ENCODE measurements at regions not wholly inside any gene's neighbourhood (a gene's known extent, or its start where the extent isn't known, plus 50 kb on each side); places are given as distances from the start of the nearest gene placed in this dataset.
"Not testable (repeated sequence)": the region's sequence is repeated elsewhere in the genome, so short reads cannot be mapped to it uniquely, and the experiment has no call there.

GRCh38 chr16:88154886-88155285 is 203.7 kb downstream of the BANP start:
- H3K4me1 ChIP-seq (ENCODE audit: control insufficient read depth, insufficient read depth, low read length, poor library complexity, severe bottlenecking); H3K27me3 ChIP-seq (replicated peaks; ENCODE audit: control insufficient read depth, insufficient read depth, low read length, poor library complexity, severe bottlenecking); H3K4me3 ChIP-seq (ENCODE audit: insufficient read depth, low read depth, low read length, poor library complexity, severe bottlenecking); H3K27ac ChIP-seq (ENCODE audit: insufficient read depth, low read length, poor library complexity, severe bottlenecking); DNase-seq; H3K36me3 ChIP-seq (ENCODE audit: control insufficient read depth, insufficient read depth, low read length); H3K9me3 ChIP-seq (ENCODE audit: control insufficient read depth, low read length): not testable (repeated sequence)

- DNase-seq; H3K27me3 ChIP-seq (replicated peaks; ENCODE audit: control insufficient read depth, insufficient read depth, low read length, poor library complexity, severe bottlenecking); H3K36me3 ChIP-seq (ENCODE audit: control insufficient read depth, insufficient read depth, low read length); H3K4me1 ChIP-seq (ENCODE audit: control insufficient read depth, insufficient read depth, low read length, poor library complexity, severe bottlenecking); H3K9me3 ChIP-seq (ENCODE audit: control insufficient read depth, low read length); H3K27ac ChIP-seq (ENCODE audit: insufficient read depth, low read length, poor library complexity, severe bottlenecking); H3K4me3 ChIP-seq (ENCODE audit: insufficient read depth, low read depth, low read length, poor library complexity, severe bottlenecking): not testable (repeated sequence)
These were observed 204.4 kb downstream of the BANP start for GRCh38 chr16:88155681-88156080.

GRCh38 chr16:88156640-88157283 is 205.5 kb downstream of the BANP start:
- not testable (repeated sequence) for H3K9me3 ChIP-seq (ENCODE audit: control insufficient read depth, low read length); H3K36me3 ChIP-seq (ENCODE audit: control insufficient read depth, insufficient read depth, low read length); H3K27me3 ChIP-seq (replicated peaks; ENCODE audit: control insufficient read depth, insufficient read depth, low read length, poor library complexity, severe bottlenecking); H3K4me3 ChIP-seq (ENCODE audit: insufficient read depth, low read depth, low read length, poor library complexity, severe bottlenecking); H3K4me1 ChIP-seq (ENCODE audit: control insufficient read depth, insufficient read depth, low read length, poor library complexity, severe bottlenecking); H3K27ac ChIP-seq (ENCODE audit: insufficient read depth, low read length, poor library complexity, severe bottlenecking); DNase-seq

GRCh38 chr16:88157686-88158085 is 206.5 kb downstream of the BANP start:
- H3K27ac ChIP-seq (ENCODE audit: insufficient read depth, low read length, poor library complexity, severe bottlenecking); H3K36me3 ChIP-seq (ENCODE audit: control insufficient read depth, insufficient read depth, low read length); H3K9me3 ChIP-seq (ENCODE audit: control insufficient read depth, low read length); H3K4me3 ChIP-seq (ENCODE audit: insufficient read depth, low read depth, low read length, poor library complexity, severe bottlenecking); H3K4me1 ChIP-seq (ENCODE audit: control insufficient read depth, insufficient read depth, low read length, poor library complexity, severe bottlenecking); H3K27me3 ChIP-seq (replicated peaks; ENCODE audit: control insufficient read depth, insufficient read depth, low read length, poor library complexity, severe bottlenecking); DNase-seq: not testable (repeated sequence)

- not testable (repeated sequence) for H3K27me3 ChIP-seq (replicated peaks; ENCODE audit: control insufficient read depth, insufficient read depth, low read length, poor library complexity, severe bottlenecking); H3K27ac ChIP-seq (ENCODE audit: insufficient read depth, low read length, poor library complexity, severe bottlenecking); H3K4me3 ChIP-seq (ENCODE audit: insufficient read depth, low read depth, low read length, poor library complexity, severe bottlenecking); DNase-seq; H3K36me3 ChIP-seq (ENCODE audit: control insufficient read depth, insufficient read depth, low read length); H3K9me3 ChIP-seq (ENCODE audit: control insufficient read depth, low read length); H3K4me1 ChIP-seq (ENCODE audit: control insufficient read depth, insufficient read depth, low read length, poor library complexity, severe bottlenecking)
These were observed 207.2 kb downstream of the BANP start for GRCh38 chr16:88158256-88159045.

- H3K4me3 ChIP-seq (ENCODE audit: insufficient read depth, low read depth, low read length, poor library complexity, severe bottlenecking); H3K4me1 ChIP-seq (ENCODE audit: control insufficient read depth, insufficient read depth, low read length, poor library complexity, severe bottlenecking); H3K27ac ChIP-seq (ENCODE audit: insufficient read depth, low read length, poor library complexity, severe bottlenecking); H3K36me3 ChIP-seq (ENCODE audit: control insufficient read depth, insufficient read depth, low read length); H3K9me3 ChIP-seq (ENCODE audit: control insufficient read depth, low read length); DNase-seq; H3K27me3 ChIP-seq (replicated peaks; ENCODE audit: control insufficient read depth, insufficient read depth, low read length, poor library complexity, severe bottlenecking): not testable (repeated sequence)
These were observed 208.0 kb downstream of the BANP start for GRCh38 chr16:88159046-88159896.

- not testable (repeated sequence) for H3K27me3 ChIP-seq (replicated peaks; ENCODE audit: control insufficient read depth, insufficient read depth, low read length, poor library complexity, severe bottlenecking); H3K4me3 ChIP-seq (ENCODE audit: insufficient read depth, low read depth, low read length, poor library complexity, severe bottlenecking); H3K4me1 ChIP-seq (ENCODE audit: control insufficient read depth, insufficient read depth, low read length, poor library complexity, severe bottlenecking); H3K36me3 ChIP-seq (ENCODE audit: control insufficient read depth, insufficient read depth, low read length); H3K27ac ChIP-seq (ENCODE audit: insufficient read depth, low read length, poor library complexity, severe bottlenecking); DNase-seq; H3K9me3 ChIP-seq (ENCODE audit: control insufficient read depth, low read length)
These were observed 208.7 kb downstream of the BANP start for GRCh38 chr16:88159897-88160335.

GRCh38 chr16:88161191-88161590 is 210.0 kb downstream of the BANP start:
- H3K4me3 ChIP-seq (ENCODE audit: insufficient read depth, low read depth, low read length, poor library complexity, severe bottlenecking); H3K27me3 ChIP-seq (replicated peaks; ENCODE audit: control insufficient read depth, insufficient read depth, low read length, poor library complexity, severe bottlenecking); H3K9me3 ChIP-seq (ENCODE audit: control insufficient read depth, low read length); H3K27ac ChIP-seq (ENCODE audit: insufficient read depth, low read length, poor library complexity, severe bottlenecking); H3K36me3 ChIP-seq (ENCODE audit: control insufficient read depth, insufficient read depth, low read length); H3K4me1 ChIP-seq (ENCODE audit: control insufficient read depth, insufficient read depth, low read length, poor library complexity, severe bottlenecking); DNase-seq: not testable (repeated sequence)

GRCh38 chr16:88161623-88162275 is 210.5 kb downstream of the BANP start:
- DNase-seq; H3K36me3 ChIP-seq (ENCODE audit: control insufficient read depth, insufficient read depth, low read length); H3K4me1 ChIP-seq (ENCODE audit: control insufficient read depth, insufficient read depth, low read length, poor library complexity, severe bottlenecking); H3K9me3 ChIP-seq (ENCODE audit: control insufficient read depth, low read length); H3K27ac ChIP-seq (ENCODE audit: insufficient read depth, low read length, poor library complexity, severe bottlenecking); H3K27me3 ChIP-seq (replicated peaks; ENCODE audit: control insufficient read depth, insufficient read depth, low read length, poor library complexity, severe bottlenecking); H3K4me3 ChIP-seq (ENCODE audit: insufficient read depth, low read depth, low read length, poor library complexity, severe bottlenecking): not testable (repeated sequence)
